ENCODE measurements at regions not wholly inside any gene's neighbourhood (a gene's known extent, or its start where the extent isn't known, plus 50 kb on each side); places are given as distances from the start of the nearest gene placed in this dataset.
"Not testable (repeated sequence)": the region's sequence is repeated elsewhere in the genome, so short reads cannot be mapped to it uniquely, and the experiment has no call there.

DNA sequence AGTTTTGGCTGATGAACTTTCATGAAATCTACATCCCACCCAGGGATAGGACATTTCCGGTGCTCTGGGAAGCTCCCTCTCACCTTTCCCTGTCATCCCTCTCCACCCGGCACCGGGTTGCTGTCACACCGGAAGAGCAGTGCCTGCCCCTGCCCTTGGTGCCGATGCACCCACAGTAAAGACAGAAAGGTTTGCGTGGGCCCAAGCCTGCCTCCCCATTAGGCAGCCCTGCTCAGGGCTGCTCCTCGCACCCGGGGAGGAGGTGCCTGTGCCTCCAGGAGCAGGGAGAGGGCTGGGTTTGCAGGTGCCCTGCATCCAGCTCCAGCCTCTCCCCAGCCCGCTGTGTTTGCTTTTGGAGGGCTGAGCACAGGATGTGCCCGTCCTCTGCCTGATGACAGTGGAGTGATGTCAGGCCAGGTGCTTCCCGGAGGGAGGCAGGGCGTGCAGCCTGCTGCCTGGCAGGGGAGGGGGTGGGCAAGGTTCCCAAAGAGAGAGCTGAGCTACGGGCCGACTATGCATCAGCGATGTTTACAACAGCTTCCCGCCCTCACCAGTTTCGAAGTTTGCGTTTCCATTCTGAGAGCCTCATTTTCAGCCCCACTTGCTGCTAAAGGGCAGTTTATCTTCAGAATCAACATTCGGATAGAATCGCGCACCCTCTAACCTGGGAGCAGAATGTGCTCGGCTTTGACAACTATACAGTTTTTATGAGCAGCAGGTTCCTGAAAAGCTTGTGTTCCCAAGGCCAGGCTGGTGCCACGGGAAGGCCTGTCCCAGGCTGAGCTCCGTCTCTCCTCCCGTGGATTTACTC lies 83.2 kb upstream of the CLDN5 start:
- Histone ChIP-seq H3K9ac (ENCODE audit: low read depth, low read length) (no peak overlapping the region), H3K9me3 (ENCODE audit: control insufficient read depth, insufficient read depth, low read length) (no peaks in the 10 kb centered on the region), H3K4me1 (ENCODE audit: insufficient read depth, low read length) (peaks cover 20% of the 10 kb centered on the region), H3K36me3 (ENCODE audit: insufficient read depth, low read length) (no peaks in the 10 kb centered on the region)

DNA sequence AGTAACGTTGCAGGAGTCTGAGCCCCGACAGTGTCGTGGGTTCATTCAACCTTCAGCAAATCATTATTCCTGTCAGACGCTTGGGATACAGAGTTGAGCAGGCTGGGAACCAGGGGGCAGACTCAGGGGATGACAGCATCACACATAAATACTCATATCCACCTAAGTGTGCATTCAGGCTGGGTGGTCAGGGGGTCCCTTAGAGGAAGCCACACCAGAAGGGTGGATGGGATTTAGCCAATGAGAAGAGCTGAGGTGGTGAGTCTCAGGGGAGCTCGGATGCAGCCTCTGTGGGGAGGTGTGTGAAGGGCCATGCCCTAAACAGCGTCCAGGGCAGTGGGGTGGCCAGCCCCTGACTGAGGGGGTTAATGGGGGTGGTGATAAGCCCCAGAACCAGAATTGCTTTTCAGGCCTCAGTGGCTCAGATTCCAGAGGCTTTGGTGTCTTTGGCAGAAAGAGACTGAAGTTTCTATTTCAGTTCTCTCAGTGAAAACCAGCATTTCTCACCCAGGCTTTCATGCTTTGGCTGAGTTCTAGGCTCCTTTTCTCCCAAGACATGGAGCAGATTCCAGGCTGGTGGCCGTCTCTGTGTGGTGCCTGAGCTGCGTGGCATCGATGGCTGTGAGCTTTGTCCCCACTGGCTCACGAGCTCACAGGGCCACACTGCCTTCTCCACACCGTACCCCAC lies 83.9 kb upstream of the CLDN5 start:
- Histone ChIP-seq H3K36me3 (ENCODE audit: insufficient read depth, low read length) (no peaks in the 10 kb centered on the region), H3K4me1 (ENCODE audit: insufficient read depth, low read length) (peaks cover 20% of the 10 kb centered on the region), H3K9ac (ENCODE audit: low read depth, low read length) (no peak overlapping the region), H3K9me3 (ENCODE audit: control insufficient read depth, insufficient read depth, low read length) (no peaks in the 10 kb centered on the region)

DNA sequence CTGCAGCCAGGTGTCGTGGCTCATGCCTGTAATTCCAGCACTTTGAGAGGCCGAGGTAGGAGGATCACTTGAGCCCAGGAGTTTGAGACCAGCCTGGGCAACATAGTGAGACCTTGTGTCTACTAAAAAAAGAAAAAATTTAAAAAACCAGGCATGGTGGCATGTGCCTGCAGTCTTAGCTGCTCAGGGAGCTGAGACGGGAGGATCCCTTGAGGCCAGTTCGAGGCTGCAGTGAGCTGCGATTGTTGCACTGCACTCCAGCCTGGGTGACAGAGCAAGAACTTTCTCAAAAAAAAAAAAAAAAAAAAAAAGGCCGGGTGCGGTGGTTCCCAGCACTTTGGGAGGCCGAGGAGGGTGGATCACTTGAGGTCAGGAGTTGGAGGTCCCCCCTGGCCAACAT lies 85.5 kb upstream of the CLDN5 start:
- not testable (repeated sequence) for H3K36me3 ChIP-seq (ENCODE audit: insufficient read depth, low read length); H3K9ac ChIP-seq (ENCODE audit: low read depth, low read length); H3K9me3 ChIP-seq (ENCODE audit: control insufficient read depth, insufficient read depth, low read length)
- H3K4me1 ChIP-seq (ENCODE audit: insufficient read depth, low read length), result peaks cover 20% of the 10 kb centered on the region

DNA sequence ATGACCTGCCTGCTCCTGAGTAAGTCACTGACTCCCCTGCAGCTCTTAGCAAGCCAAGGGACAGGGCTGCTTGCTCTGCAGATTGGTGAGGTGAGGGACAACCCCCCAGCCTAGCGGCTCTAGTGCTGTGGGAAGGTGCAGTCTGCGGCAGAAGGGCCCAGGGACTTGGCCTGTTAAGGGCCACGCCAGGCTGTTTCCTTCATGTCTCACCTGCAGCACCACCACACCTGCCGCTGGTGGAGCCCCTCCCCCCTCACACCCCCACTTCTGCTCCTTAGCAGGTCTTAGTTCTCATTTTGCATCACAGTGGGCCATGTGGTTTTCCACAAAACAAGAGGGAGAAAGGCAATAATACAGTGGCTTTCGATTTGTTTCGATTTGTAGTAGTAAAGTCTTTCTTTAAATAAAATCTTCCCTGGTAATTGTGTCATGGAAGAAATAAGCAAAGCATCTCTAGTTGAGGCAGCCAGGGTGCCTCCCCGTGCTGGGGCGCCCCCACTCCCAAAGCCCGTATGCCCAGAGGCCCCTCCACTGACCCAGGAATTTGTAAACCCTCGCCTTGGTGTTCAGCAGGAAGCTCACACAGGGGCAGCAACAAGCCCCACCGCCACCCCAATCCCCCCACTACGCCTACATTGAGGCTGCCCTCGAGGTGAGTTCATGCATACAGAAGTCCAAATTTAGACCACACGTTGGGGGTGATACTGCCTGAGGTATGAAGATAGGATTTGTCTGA lies 86.5 kb upstream of the CLDN5 start:
- H3K4me1 ChIP-seq (ENCODE audit: insufficient read depth, low read length), result peaks cover 24% of the 10 kb centered on the region
- H3K9ac ChIP-seq (ENCODE audit: low read depth, low read length), result no peak overlapping the region; the same call in 1 of the 2 replicates
- no peaks in the 10 kb centered on the region for H3K36me3 ChIP-seq (ENCODE audit: insufficient read depth, low read length)
- no peaks in the 10 kb centered on the region for H3K9me3 ChIP-seq (ENCODE audit: control insufficient read depth, insufficient read depth, low read length)

DNA sequence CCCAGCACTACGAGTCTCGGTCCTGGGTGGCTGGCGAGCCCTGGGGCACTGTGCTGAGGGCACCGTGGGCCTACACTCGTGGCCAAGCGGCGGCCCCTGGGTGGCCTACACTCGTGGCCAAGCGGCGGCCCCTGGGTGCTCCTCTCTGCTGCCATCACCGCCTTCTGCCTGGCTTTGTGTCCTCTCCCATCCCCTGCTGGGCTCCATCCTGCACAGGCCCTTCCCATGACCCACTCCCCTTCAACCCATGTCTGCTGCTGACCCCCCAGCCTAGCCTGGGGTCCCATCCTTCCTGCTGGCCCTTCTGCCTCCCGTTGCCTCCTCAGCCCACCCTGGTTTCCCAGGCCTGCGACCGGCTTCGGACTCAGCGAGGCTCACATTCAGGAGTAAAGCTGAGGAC lies 87.4 kb upstream of the CLDN5 start:
- Histone ChIP-seq H3K36me3 (ENCODE audit: insufficient read depth, low read length) (no peaks in the 10 kb centered on the region), H3K9me3 (ENCODE audit: control insufficient read depth, insufficient read depth, low read length) (no peaks in the 10 kb centered on the region), H3K4me1 (ENCODE audit: insufficient read depth, low read length) (peaks cover 30% of the 10 kb centered on the region), H3K9ac (ENCODE audit: low read depth, low read length) (no peak overlapping the region)

DNA sequence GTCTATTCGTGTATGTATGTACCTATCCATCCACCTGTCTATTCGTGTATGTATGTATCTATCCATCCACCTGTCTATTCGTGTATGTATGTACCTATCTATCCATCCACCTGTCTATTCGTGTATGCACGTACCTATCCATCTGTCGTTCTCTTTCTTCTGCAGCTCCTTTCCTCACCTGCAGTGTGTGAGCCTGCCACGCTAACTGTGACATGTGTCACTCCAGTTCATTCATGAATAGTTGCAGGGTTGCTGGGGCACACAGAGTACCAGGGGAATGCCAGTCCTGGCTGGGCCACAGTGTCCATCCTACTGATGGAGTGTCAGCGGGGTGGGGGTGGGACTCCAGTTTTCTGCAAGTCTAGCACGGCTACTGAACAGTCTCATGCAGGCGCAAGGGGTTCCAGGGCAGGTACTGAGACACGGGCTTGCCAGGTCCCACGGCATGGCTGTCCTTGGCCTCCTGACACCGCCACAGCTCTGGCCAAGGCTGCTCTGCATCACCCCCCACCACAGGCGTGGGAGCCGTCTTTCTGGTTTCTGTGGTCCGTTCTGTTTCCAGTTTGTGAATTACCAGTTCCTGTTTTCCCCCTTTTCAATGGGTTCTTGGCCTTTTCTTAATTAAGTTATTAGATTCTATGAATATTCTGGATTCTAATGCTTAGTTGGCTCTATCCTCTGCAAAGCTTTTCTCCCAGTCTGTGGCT lies 88.8 kb upstream of the CLDN5 start:
- Histone ChIP-seq H3K9me3 (ENCODE audit: control insufficient read depth, insufficient read depth, low read length) (no peaks in the 10 kb centered on the region), H3K4me1 (ENCODE audit: insufficient read depth, low read length) (peaks cover 25% of the 10 kb centered on the region), H3K36me3 (ENCODE audit: insufficient read depth, low read length) (no peaks in the 10 kb centered on the region), H3K9ac (ENCODE audit: low read depth, low read length) (no peak overlapping the region)

DNA sequence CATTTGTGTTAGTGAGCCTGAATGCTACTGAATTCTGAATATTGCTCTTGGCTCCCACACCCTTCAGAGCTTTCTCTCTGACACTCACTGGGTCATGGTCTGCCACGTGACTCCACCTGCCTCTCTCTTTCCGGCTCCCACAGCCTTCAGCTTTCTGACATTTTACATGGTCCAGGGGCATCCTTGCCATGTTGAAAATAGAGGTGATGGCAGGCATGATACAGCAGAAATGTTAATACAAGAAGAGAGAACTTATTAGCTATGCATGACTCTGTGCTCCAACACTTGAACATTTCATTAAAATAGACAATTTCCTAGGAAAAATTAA lies 90.3 kb upstream of the CLDN5 start:
- Histone ChIP-seq H3K4me1 (ENCODE audit: insufficient read depth, low read length) (peaks cover 22% of the 10 kb centered on the region), H3K9ac (ENCODE audit: low read depth, low read length) (no peak overlapping the region), H3K36me3 (ENCODE audit: insufficient read depth, low read length) (no peaks in the 10 kb centered on the region), H3K9me3 (ENCODE audit: control insufficient read depth, insufficient read depth, low read length) (no peaks in the 10 kb centered on the region)

DNA sequence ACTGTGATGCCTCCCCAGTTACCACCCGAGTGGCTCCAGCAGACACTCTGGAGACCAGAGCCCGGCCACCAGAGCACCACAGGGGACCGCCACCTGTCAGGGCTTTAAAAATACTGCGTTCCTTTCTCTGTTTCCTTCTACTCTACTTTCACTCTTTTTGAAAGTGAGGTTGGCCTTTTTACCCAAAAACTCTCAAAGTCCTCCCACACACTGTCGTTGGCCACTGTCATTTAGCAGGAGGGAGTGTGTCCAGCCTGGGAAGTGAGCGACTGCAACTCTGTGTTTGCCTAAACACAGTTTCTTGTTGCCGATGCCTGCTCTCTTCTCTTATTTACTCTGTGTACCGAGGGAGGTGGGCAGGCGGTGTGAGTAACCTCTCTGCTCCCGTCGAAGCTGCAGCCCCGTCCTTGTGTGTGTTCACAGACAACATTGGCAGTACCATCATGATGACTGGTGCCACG lies 90.8 kb upstream of the CLDN5 start:
- H3K9me3 ChIP-seq (ENCODE audit: control insufficient read depth, insufficient read depth, low read length), result no peaks in the 10 kb centered on the region

DNA sequence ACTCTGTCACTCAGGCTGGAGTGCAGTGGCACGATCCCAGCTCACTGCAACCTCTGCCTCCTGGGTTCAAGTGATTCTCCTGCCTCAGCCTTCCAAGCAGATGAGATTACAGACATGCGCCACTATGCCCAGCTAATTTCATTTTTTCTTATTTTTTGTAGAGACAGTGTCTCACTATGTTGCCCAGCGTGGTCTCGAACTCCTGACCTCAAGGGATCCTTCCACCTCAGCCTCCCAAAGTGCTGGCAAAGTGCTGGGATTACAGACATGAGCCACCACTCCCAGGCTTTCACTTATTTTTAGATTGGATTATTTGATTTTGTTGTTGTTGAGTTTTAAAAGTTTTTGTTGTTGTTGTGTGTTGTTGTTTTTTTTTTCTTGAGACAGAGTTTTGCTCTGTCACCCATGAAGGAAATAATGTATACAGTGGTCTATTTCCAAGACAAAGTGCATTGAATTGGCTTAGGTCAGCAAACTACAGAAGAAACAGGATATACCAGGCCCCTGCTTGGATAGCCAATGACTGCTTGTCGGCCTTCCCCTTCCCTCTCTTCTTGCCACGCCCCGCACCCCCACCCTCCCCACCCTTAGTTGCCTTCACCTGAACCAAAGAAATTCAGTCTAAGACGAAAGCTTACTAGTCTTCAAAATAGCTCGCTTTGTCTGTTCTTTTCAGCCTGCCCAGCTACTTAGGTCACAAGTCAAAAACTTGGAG lies 91.8 kb upstream of the CLDN5 start:
- no peaks in the 10 kb centered on the region for H3K9me3 ChIP-seq (ENCODE audit: control insufficient read depth, insufficient read depth, low read length)
- peaks cover 19% of the 10 kb centered on the region for H3K4me1 ChIP-seq (ENCODE audit: insufficient read depth, low read length)
- H3K36me3 ChIP-seq (ENCODE audit: insufficient read depth, low read length), result no peaks in the 10 kb centered on the region
- no peak overlapping the region for H3K9ac ChIP-seq (ENCODE audit: low read depth, low read length)

More for the DNA sequence above, 90.8 kb upstream of the CLDN5 start:
- peaks cover 22% of the 10 kb centered on the region for H3K4me1 ChIP-seq (ENCODE audit: insufficient read depth, low read length)
- H3K36me3 ChIP-seq (ENCODE audit: insufficient read depth, low read length), result no peaks in the 10 kb centered on the region
- H3K9ac ChIP-seq (ENCODE audit: low read depth, low read length), result no peak overlapping the region

DNA sequence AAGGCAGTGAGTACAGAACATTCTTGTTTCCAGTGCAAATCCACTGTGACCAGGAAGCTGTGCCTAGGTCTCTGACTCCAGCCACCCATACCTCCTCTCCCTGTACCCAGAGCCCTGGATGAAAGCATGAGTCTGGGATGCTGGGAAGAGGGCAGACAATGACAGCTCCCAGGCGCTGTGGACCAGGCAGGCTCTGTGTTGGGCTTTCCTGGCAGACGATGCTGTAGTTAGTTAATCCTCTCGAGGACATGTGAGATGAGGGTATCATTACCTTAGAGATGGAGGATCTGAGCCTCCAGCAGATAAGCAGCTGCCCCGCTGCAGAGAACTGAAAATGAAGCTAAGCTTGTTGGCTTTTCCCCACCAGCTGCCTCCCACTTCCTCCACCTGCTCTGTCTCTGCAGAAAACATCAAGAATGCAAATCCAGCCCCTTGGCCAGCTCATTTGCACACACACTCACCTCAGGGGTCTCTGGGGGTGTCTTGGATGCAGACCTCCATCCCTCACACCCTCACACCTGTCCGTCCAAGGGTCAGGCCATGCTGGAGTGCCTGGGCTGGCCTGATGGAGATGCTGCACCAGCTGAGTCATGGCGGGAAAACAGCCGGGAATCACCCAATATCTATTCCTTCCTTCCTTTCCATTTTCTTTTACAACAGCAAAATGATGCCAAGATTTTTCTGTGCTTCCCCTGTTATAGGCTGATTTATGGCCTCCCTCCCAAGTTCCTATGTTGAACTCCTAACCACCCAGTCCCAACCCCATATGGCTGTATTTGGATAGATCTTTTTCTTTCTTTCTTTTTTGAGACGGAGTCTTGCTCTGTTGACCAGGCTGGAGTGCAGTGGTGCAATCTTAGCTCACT lies 94.9 kb upstream of the SEPTIN5 start:
- Histone ChIP-seq H3K9me3 (ENCODE audit: control insufficient read depth, insufficient read depth, low read length) (no peaks in the 10 kb centered on the region), H3K9ac (ENCODE audit: low read depth, low read length) (no peak overlapping the region), H3K4me1 (ENCODE audit: insufficient read depth, low read length) (peaks cover 32% of the 10 kb centered on the region; the same call in 1 of the 2 replicates), H3K36me3 (ENCODE audit: insufficient read depth, low read length) (no peaks in the 10 kb centered on the region)

DNA sequence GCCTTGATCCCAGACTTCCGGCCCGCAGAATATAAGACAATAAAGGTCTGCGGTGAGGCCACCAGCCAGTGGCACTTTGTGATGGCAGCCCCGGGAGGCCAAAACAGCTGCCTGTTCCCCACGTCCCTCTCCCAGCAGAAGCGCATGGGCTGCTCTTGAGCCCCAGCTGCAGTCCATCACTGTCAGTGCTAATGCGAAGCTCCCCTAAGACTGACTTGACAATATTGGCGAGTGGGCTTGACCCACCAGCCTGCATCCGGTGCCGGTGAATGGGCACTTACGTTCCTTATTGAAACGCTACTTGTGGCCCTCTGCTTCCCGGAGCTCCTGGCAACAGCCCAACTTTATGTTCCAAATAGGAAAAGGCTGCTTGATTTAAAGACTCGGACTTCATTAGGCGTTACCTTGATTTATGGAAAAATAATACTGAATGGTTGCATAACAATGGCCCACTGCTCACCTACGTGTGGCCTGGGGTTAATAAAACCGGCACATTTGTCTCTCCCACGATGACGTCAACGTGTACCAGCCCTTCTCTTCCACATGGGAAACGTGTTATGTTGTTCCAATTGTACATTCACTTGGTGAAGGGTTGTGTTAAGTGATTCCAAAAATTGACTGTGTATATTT lies 93.4 kb upstream of the SEPTIN5 start:
- H3K4me1 ChIP-seq (ENCODE audit: insufficient read depth, low read length), result peaks cover 27% of the 10 kb centered on the region; the same call in 1 of the 2 replicates
- no peaks in the 10 kb centered on the region for H3K9me3 ChIP-seq (ENCODE audit: control insufficient read depth, insufficient read depth, low read length)

DNA sequence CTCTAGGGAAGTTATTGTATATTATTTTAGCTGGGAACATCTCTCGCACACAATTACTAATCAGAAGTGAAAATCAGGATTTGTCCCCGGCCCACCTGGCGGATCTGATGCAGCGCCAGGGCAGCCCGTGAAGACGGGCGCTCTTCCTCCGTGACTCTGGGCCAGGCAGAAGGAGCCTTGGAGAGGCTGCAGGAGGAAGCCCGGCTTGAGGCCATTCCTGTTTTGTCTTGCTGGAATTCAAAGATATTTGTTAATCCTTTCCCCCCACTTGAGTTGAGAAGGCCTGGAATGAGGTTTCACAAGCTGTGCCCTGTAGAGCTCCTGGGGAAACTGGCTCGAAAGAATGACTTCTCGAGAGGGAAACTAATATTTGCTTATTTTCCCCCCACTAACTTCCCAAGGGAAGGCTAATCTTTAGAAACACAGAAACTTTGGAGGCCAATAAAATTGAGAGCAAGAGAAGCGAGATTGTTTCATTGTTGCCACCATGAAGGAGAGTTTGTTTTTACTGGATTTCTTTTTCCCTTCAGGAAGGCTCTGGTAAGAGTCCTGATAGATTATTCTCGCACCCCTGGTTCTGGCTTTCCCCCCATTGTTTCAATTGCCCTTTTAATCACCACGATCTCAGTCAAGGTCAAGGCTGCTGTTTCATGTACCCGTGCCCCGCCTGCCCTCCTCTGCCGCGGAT lies 92.8 kb upstream of the SEPTIN5 start:
- no peak overlapping the region for H3K9ac ChIP-seq (ENCODE audit: low read depth, low read length)
- H3K4me1 ChIP-seq (ENCODE audit: insufficient read depth, low read length), result peaks cover 26% of the 10 kb centered on the region; the same call in 1 of the 2 replicates
- no peaks in the 10 kb centered on the region for H3K9me3 ChIP-seq (ENCODE audit: control insufficient read depth, insufficient read depth, low read length)
- H3K36me3 ChIP-seq (ENCODE audit: insufficient read depth, low read length), result no peaks in the 10 kb centered on the region

More for the DNA sequence above, 93.4 kb upstream of the SEPTIN5 start:
- Histone ChIP-seq H3K9ac (ENCODE audit: low read depth, low read length) (no peak overlapping the region), H3K36me3 (ENCODE audit: insufficient read depth, low read length) (no peaks in the 10 kb centered on the region)
